ENCODE measurements at regions not wholly inside any gene's neighbourhood (a gene's known extent, or its start where the extent isn't known, plus 50 kb on each side); places are given as distances from the start of the nearest gene placed in this dataset.

DNA sequence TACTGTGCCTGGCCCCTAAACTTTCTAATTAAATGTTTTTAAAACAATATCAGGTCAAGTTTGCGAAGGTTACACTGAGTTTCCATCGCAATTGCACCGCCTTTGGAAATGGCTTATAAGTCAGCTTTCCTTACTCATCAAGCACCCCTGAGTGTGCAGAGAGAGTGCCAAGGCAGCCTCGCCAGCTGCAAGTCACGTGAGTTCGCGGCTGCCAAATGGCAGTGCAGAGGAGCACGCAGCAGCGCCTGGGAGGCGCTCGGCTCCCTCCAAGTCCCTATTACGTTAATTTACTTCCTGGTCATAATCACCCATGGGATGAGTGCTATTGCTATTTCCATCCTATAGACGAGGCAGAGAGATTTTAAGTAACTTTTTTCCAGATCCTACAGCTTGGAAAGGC lies 319.6 kb downstream of the TEX29 start:
- no peak for DNase-seq (ENCODE audit: low spot score)

DNA sequence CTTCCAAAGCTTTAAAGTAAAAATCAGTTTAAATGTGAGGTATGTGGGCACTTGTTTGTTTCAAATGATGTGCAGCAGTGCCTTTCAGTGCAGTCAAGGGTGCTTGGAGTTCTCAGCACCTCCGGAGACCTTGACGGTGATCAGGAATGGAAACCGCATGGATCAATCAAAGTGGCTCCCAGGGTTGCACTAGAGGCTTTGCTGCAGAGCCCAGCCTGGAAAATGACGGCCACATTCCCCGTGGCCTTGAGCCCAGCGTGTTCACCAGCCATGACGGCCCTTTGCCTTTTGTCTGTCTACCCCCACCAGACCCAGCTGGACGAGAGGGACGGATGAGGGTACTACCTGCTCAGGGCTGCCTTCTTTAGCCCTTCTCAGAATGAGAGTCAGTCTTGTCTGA lies 320.0 kb downstream of the TEX29 start:
- DNase-seq (ENCODE audit: low spot score): no peak

DNA sequence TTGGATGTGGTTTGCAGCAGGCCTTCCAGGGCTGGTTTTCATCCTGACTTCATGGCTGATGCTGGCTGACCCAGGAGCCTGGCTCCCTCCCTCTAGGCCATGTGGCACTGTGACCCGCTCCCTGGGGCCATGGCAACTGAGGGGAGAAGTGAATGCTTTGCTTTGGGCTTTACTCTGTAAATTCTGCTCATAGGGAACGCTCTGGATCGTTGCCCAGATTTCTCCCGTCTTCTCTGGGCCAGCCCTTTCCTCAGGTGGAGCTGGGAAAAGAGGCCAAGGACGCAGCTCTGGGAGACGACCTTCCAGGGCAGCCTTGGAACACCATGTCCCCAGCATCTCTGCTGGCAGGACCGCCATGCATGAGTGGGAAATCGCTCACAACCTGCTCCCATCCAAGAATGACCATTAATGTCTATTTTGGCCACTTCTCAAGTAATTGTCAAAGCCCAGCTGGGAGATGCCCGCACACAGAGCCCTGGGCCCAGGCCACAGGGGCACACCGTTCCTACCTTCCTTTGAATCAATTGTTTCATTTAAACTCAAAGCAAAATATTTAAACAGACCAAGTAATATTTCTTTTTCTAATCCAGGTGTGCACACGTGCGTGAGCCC lies 321.8 kb downstream of the TEX29 start:
- no peak for DNase-seq (ENCODE audit: low spot score)

DNA sequence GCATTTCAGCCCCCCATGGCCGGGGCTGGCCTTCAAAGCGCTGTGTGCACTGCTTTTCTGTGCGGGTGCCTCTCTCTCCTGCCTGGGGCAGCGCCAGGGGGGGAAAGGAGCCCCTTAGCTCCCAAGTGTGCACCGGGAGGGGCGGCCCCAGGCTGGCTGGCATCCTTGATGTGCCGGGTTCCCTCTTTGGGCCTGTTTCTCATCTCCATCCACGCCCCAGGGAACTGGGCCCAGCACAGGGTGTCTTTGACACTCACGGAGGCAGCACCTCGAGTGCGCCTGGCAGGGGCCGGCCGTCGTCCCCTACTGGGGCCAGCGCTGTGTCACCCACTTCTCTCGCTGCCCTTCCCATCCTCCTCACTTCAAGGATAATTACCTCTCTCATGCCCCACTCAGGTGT lies 324.3 kb downstream of the TEX29 start:
- DNase-seq (ENCODE audit: low spot score): no peak

DNA sequence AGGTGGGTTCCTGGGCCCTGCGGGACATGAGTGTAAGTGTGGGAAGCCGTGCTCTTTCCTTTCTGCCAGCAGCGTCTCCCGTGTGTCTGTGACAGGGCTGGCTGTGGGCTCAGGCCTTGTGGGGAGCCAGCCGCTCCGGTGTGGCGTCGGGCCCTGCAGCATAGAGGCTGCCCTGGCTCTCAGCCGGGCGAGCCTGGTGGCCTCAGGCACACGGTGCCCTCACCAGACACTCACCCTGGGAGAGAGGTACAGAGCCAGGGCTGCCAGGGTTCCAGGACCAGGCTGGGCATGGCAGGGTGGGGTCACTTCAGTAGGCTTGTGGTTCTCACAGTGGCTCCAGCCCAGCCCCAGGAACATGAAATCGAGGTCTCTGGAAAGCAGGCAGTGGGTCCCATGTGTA lies 324.8 kb downstream of the TEX29 start:
- DNase-seq (ENCODE audit: low spot score): no peak

DNA sequence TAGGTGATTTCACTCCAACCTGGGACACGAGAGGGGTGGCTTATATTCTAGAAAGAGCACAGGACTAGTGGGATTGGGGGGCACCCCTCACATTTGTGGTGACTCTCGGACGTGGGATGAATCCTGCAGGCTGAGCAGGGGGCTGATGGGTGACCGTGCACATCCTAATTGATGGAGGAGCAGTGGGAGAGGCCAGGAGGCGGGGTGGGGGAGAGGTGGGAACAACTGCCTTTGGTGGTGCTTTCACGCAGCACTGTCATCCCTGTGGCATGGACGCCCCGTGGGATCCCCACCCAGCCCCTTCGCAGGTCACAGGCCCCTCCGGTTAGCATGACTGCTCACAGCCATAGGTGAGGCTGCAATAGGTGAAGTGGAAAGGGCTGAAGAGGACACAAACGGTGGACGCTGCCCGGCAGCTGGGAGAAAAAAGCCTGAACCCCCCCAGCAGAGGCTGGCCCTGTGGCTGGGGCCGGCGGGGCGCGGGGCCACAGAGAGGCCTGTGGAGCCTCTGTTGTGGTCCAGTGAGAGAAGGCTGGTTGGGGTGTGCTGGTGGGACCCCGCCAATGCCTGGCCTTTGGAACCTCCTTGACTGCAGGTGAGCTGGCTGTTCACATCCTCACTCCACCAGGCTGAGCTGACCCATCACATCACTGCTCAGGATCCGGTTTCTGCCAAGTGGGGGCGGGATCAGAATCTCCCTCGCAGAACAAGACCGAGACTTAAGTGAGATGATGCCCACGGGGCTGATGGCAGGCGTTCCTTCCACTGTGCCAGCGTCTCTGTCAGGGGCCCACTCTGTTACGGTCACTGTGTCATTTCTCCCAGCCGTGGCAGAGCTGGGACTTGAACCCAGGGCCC lies 325.4 kb downstream of the TEX29 start:
- no peak for DNase-seq (ENCODE audit: low spot score)

DNA sequence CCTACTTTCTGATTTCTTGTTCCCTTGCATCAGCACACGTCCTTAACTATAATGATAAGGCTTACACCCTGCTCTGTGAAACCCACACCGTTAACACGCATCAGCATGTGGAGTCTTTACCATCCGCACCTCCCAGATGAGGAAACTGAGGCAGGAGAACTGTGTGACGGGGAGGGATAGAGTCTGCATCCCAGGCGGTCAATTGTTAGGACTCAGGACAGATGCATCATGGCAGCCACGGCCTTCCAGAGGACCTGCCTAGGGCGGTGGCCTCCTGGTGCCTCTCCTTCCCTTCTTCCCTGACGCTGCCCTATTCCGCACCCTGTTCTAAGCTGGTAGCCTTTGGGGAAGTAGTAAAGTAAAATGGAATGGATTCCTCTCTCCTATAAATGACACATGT lies 326.0 kb downstream of the TEX29 start:
- DNase-seq (ENCODE audit: low spot score): no peak

DNA sequence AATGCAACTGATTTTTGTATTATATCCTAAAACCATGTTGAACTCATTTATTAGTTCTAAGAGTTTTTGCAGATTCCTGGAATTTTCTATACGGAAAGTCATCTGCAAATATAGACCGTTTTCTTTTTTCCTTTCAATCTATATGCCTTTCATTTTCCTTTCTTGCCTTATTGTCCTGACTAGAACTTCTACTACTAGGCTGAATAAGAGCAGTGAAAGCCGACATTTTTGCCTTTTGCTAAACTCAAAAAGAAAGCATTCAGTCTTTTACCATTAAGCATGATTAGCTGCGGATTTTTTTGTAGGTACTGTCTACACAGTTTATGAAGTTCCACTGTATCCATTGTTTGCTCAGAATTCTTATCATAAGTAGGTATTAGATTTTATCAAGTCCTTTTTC lies 328.4 kb downstream of the TEX29 start:
- no peak for DNase-seq (ENCODE audit: low spot score)

DNA sequence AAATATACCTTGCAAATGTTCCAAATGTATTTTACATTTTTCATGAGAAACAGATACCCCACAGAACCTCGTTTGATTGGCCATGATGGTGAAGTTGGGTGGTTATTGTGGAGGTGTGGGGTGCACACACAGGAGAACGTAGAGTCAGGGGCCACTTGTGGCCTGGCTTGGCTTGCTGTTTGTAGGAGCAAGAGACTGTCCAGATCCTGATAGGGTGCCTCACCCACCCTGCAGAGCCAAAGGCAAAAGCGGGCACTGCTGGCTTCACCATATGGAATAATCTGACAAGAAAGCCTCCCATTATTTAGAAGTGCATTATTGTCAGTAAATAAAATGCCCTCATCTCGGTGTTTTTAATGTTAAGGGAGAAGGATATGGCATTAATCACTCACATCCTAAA lies 330.2 kb downstream of the TEX29 start:
- DNase-seq (ENCODE audit: low spot score): no peak

DNA sequence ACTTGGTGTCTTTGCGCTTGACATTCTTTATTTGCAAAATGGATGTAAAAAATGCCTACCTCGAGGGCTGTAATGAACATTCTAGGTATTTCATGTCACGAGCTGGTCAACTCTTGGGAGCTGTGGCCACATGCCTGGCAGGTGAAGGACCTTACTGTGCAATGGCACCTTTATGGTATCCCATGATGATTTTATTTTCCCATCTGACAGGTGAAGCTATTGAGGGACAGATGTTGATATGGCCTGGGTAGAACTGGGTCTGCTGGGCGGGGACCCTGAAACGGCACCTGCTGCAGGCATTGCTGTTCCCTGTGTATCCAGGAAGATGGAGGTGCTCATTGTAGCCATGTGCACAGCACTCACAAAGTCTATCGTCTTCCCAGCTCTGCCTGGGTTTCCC lies 332.2 kb downstream of the TEX29 start:
- DNase-seq (ENCODE audit: low spot score): no peak

DNA sequence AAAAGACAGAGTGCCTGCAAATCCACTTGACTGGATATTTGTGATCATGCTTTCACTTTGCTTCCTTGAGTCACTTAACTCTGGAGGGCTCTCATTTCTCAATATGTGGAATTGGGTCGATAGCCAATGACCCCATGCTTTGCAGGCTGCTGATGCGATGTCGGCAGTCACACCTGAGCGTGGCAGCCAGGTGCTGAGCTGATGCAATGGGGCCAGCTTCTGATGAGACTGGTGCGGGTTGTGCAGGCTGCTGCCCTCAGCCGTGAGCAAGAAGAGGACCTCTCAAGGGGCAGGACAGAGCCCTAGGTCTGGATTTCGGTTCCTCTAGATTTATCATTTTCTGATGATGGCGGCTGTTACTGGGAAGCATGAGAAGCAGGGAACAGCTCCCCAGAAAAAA lies 334.1 kb downstream of the TEX29 start:
- DNase-seq (ENCODE audit: low spot score): no peak

DNA sequence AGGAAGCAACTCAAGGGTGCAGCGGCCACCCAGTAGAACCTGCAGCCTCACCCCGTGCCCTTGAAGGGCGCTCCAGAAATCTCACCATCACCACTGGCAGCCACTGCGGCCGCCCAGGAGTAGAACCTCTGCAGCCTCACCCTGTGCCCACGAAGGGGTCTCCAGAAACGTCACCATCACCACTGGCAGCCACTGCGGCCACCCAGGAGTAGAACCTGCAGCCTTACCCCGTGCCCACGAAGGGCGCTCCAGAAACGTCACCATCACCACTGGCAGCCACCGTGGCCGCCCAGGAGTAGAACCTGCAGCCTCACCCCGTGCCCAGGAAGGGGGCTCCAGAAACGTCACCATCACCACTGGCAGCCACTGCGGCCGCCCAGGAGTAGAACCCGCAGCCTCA lies 336.0 kb downstream of the TEX29 start:
- no peak for DNase-seq (ENCODE audit: low spot score)

DNA sequence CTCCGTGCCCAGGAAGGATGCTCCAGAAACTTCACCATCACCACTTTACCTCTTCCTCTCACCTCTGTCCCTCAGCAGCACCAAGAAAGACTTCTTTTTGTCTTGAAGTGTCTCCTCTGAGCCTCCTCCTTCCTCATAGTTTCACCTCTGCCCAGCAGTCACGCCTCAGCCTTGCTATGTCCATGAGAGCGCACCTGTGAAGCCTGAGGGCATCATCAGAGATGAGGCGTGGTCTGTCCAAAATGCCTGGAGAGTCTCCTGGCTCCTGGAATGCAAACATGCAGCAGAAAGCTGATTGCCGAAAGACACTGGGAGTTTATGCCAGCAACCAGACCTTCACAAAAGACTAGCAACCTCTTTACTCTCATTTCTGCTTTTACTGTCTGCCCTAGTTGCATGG lies 336.6 kb downstream of the TEX29 start:
- DNase-seq (ENCODE audit: low spot score): no peak

DNA sequence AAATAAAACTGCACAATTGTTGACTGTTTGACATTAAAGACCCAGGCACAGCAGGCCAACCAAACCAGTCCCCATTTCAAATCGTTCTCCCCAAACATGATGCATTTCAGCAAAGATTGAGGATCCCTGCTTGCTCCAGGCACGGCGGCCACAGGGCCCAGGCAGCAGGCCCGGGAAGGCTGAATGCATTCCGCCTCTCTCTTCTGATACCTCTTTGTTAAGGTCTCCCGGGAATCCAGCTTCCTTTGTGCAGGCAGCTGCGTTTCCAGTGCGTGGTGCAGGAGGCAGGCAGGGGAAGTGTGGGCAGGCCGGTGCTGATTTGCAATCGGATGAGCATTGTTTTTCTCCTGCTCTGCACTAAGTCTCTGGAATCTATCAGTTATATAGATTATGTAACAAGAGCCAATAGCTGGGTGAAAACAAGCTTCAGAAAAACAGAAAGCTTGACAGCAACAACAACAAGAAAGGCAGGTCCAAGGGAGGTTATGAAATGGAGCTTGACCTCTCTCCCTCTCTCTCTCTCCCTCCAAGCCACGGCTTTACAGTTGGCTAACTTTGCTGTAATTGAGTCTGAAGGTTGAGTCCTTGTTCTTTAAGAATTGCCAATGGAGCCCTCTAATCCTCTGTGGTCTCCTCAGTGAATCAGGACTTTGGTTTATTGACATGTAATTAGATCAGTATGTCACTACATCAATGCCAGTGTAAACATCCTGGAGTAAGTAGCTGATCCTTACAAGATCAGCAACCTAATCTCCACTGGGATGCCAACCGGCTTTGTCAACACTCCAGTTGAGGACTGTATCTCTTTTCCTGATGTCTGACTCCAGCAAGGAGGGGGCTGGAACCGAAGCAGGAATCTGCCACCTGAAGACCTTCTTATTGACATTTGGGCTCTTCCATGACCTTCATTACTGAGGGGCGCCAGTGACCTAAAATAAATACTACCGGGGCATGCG lies 338.0 kb downstream of the TEX29 start:
- no peak for DNase-seq (ENCODE audit: low spot score)

DNA sequence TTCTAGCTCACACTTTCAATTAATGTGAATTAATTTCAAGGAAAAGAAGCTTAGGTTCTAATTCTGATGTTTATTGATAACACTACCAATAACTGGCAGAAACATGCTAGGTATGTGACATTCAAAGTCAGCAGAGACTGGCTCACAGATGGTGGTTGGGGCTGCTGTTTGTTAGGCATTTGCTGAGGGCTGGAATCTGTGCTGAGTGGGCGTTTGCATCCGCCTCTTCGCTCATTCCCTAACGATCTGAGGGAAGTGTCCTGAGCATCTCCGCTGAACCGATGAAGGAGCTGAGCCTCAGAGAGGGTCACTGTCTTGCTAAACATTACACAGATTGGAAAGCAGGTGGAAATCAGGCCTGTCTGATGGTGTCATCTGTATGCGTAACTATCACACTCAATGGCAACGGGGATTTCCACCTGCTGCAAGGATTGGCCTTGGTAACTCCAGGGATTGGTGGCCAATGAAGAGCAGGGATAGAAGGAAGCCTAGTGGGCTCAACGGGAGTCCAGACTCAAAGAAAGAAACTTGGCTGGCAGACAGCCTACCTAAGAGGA lies 338.9 kb downstream of the TEX29 start:
- DNase-seq (ENCODE audit: low spot score): no peak

DNA sequence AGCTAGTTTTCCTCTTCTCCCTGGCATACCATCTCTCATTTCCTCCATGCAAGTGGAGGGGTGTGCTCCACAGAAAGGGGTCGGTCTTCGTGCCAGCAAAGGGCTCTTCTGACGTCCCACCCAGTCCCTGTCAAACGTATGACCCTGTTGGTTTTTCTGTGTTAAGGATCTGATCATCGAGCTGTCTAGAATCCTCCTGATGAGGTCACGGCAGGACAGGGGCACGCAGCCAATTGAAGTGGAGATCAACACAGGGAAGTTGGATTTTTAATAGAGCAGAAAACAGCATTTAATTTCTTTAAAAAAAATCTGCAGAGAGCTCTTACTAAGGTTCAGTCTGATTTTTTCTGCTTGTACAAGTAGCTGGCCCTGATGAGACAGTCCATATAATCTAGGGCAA lies 339.4 kb downstream of the TEX29 start:
- DNase-seq (ENCODE audit: low spot score): no peak

DNA sequence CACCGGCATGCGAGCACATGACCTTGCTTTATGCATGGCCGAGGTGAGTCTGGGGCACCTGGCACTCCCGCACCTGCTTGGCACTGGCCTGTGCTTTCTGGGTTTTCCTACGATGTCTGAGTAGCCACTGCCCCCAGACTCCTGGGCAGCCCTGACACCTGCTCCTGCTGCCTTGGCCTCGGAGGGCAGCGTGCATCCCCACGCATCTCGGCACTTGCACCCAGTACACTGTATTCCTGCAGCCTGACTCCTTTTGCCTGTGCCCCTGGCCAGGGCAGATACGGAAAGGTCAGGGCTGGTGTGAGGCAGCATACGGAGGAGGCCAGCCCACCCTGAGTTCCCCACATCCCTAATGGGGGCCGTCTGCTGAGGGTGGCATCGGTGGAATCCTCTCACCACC lies 340.6 kb downstream of the TEX29 start:
- no peak for DNase-seq (ENCODE audit: low spot score)

DNA sequence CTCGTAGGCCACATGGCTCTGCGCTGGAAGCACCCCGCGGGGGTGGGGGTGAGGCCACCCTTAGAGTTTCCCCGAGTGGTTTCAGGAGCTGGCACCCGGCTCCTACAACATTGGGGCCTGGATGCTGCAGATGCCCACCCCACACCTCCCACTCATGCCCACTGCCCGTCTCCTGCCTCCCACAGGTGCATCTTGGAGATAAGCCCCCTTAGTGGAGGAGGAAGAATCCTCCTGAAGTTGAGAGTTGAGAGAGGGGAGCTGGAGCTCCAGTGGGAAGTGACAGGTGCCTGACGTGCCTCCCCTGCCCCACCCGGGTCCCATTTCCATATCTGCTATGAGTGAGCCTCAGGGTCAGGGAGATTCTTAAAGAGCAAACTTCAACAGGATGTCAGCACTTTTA lies 341.3 kb downstream of the TEX29 start:
- no peak for DNase-seq (ENCODE audit: low spot score)

DNA sequence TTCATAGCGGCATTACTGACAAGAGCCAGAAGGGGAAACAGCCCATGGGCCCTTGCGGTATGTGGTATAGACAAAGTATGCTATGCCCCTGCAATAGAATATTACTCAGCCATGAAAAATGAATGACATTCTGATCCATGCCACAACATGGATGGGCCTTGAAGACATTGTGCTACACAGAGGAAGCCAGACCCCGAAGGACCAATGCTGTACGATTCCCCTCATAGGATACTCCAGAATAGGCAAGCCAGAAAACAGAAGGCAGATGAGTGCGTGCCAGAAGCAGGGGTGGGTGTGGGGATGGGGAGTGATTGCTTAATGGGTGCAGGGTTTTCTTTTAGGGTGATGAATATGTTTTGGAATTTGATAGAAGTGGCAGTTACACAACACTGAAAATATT lies 342.0 kb downstream of the TEX29 start:
- DNase-seq (ENCODE audit: low spot score): no peak

DNA sequence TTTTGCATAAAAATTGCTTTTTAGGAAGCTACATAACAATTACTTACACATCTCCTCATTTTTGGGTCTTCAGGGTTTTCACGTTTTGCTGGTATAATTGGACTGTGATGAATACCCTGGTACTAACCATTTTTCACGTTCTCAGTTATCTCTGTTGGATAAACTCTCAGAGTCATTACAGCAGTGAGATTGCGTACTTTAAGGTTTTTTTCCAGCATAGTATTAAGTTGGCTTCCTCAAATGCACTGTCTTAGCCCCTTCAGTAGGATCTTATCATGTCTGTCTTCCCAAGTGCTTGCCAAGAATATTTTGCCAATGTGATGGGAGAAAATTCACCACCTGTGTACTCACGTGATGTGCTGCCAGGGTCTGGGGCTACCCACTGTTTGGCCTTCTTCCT lies 342.5 kb downstream of the TEX29 start:
- DNase-seq (ENCODE audit: low spot score): no peak

DNA sequence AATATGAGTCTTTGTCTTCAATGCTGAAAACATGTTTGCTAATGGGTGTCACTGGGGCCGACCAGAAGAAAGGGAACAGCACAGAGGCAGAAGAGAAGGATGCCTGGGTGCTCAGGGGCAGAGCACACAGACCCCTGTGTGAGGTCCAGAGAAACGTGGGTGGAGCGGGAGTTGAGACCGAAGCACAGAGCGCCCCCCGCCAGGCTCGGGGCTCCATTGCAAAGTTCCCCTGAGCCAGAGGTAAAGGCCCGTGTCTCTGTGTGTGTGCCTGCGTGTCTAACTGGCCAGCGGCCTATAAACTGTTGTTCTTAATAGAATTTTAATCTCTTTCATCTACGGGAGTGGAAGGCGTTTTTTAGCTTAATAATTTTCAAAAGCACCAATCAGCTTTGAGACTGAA lies 343.1 kb downstream of the TEX29 start:
- no peak for DNase-seq (ENCODE audit: low spot score)

DNA sequence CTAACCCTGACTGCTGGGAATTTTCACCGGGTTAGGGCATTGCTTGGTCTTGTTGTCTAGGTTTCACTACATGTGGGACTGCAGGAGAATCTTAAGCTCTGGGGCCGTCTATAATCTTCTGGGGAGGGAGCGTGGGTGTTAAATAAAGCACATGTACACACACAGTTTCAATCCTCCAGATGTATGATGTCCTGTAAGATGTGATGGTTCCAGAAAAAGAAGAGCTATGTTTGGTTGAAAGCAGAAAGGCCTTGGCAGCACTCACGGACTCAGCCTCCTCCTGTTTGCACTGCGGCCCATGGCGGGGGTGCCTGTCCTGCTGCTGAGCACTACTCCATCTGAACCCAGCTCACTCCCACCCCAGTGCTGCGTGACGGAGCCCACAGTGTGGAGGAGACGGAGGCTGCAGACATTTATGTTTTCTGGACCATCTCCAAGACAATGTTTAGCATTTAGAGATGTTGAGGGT lies 343.5 kb downstream of the TEX29 start:
- peak; percentile 20 for DNase-seq (ENCODE audit: low spot score)
